Skeletal muscle tissue (tissue), 3 donors: ENCODE measurements at regions not wholly inside any gene's neighbourhood (a gene's known extent, or its start where the extent isn't known, plus 50 kb on each side); places are given as distances from the start of the nearest gene placed in this dataset.

Experiments used
- H3K27ac ChIP-seq: one replicate; pipeline ENCODE4 v1.7.0; 2013; ENCODE audit warnings: mild to moderate bottlenecking, low read depth, low read length, inconsistent platforms
- H3K27me3 ChIP-seq, 3 donors: one replicate each; pipeline ENCODE4 v1.7.0; 2013; ENCODE audit warnings: low read length in 3 of 3; ENCODE audit not compliant: control insufficient read depth in 3 of 3, insufficient read depth in 3 of 3
- H3K36me3 ChIP-seq, 3 donors: one replicate each; pipeline ENCODE4 v1.7.0; 2013; ENCODE audit warnings: low read length in 3 of 3; ENCODE audit not compliant: control insufficient read depth in 3 of 3, insufficient read depth in 3 of 3
- H3K4me1 ChIP-seq, 3 donors: one replicate each; pipeline ENCODE4 v1.7.0; 2013; ENCODE audit warnings: low read length in 3 of 3, mild to moderate bottlenecking in 3 of 3; ENCODE audit not compliant: control insufficient read depth in 3 of 3, insufficient read depth in 3 of 3
- H3K4me3 ChIP-seq, 3 donors: one replicate each; pipeline ENCODE4 v1.7.0; 2013; ENCODE audit warnings: low read length in 3 of 3
- H3K9ac ChIP-seq, 3 donors: one replicate each; pipeline ENCODE4 v1.7.0; 2013; ENCODE audit warnings: low read length in 3 of 3, mild to moderate bottlenecking in 3 of 3, moderate library complexity in 2 of 3, low read depth in 1 of 3
- H3K9me3 ChIP-seq, 3 donors: one replicate each; pipeline ENCODE4 v1.7.0; 2013; ENCODE audit warnings: low read length in 3 of 3; ENCODE audit not compliant: control insufficient read depth in 3 of 3
- donor health status: Osteomylitis.

DNA sequence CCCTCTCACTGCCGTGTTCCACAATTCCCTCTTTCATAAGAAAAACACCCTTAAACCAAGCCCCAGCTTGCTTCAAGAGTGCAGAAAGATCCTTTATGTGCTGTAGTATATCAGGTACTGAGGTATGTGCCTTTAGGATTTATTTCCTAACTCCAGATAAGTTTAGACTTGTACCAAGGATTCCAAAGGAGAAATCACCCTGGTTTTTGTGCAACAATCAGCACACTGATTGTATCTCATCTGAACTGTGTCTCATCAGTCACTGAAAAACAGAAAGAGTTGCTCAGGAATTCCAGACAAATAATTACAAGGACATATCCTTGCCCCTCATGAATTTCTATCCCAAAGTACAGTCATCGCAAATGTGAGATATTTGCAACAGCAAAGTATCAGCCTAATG lies 77.2 kb upstream of the PTPRZ1 start:
- no peaks in the 10 kb centered on the region for H3K4me1 ChIP-seq
- H3K9ac ChIP-seq: no peak overlapping the region
- no peaks in the 10 kb centered on the region for H3K27me3 ChIP-seq
- H3K9me3 ChIP-seq: no peaks in the 10 kb centered on the region
- H3K27ac ChIP-seq: no peak overlapping the region
- no peak overlapping the region for H3K4me3 ChIP-seq
- H3K36me3 ChIP-seq: no peaks in the 10 kb centered on the region

DNA sequence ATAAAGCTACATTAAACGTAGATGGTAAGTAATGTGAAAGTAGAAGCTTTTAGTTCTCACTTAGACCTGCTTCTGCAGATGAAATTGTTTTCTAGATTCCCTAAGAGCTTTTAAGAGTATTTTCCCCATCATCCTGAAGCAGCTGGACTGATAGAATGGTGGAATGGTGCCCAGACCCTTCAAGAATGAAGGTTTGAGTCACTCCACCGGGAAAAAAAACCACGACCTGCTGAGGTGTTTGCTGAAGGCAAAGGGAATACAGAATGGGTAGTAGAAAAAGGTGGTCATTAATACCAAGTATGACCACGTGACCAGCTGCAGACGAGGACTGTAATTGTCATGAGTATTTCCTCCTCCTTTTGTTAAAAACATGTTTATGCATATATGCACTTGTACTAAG lies 79.2 kb upstream of the PTPRZ1 start:
- Histone ChIP-seq H3K9ac (no peak overlapping the region), H3K9me3 (no peaks in the 10 kb centered on the region), H3K4me1 (no peaks in the 10 kb centered on the region), H3K27me3 (no peaks in the 10 kb centered on the region), H3K36me3 (no peaks in the 10 kb centered on the region), H3K27ac (no peak overlapping the region), H3K4me3 (no peak overlapping the region)

DNA sequence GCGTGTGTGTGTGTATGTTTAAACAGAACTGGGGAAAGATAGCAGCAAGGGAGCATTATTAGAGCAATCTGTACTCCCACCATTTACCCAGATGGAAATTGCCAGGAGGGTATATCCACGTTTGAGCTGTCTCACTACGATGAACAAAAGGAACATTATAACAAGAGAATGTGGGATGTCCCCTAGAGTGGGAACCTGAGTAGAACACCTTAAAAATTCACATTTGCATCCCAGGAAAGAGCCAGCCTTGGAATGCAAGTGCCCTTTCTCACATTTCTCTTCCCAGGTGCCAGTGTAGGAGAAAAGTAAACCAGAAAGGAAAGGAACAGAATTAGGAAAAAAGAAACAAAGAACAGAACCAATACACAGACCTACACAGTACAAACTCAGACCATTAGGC lies 95.3 kb upstream of the PTPRZ1 start:
- Histone ChIP-seq H3K27ac (no peak overlapping the region), H3K9me3 (no peaks in the 10 kb centered on the region), H3K27me3 (no peaks in the 10 kb centered on the region), H3K36me3 (no peaks in the 10 kb centered on the region), H3K4me3 (no peak overlapping the region), H3K9ac (no peak overlapping the region), H3K4me1 (no peaks in the 10 kb centered on the region)

DNA sequence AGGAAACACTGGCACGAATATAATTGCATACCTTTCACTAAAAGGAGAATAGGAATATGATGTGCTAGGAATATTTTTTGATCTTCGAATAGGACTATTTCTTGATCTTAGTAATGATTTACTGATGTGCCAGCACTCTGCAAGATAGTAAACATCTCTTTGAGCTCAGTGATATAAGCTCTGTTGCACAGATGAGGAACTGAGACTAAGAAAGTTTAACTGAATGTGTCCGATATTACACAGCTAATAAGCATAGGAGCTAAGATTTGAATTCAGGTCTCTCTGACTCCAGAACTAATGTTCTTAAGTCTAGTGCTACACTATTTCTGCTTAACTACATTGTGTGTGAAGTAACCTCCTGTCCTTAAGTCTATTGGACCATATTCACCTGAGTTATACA lies 98.4 kb upstream of the PTPRZ1 start:
- H3K4me1 ChIP-seq: no peaks in the 10 kb centered on the region
- H3K9me3 ChIP-seq: no peaks in the 10 kb centered on the region
- no peaks in the 10 kb centered on the region for H3K27me3 ChIP-seq
- H3K9ac ChIP-seq: no peak overlapping the region
- H3K27ac ChIP-seq: no peak overlapping the region
- no peaks in the 10 kb centered on the region for H3K36me3 ChIP-seq
- H3K4me3 ChIP-seq: no peak overlapping the region

DNA sequence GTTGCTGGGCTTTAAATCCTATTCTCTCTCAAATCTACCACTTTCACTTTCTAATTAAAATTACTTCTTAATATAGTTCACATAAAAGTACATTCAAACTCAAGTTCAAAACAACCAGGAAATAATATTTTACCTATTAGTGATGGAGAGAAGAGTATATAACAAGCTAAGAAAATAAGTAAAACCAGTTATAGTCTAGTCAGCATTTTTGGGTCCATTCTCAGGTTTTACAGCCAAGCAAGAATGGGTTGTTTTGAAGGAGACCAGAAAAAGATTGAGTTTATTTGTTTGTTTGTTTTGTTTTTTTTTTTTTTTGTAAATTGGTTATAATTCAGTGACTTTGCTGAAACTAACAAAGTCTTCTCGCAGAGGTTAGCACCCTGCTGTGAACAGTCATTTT lies 106.3 kb upstream of the PTPRZ1 start:
- H3K4me3 ChIP-seq: no peak overlapping the region
- H3K9ac ChIP-seq: no peak overlapping the region
- no peaks in the 10 kb centered on the region for H3K27me3 ChIP-seq
- no peak overlapping the region for H3K27ac ChIP-seq
- H3K9me3 ChIP-seq: no peaks in the 10 kb centered on the region
- no peaks in the 10 kb centered on the region for H3K36me3 ChIP-seq
- no peaks in the 10 kb centered on the region for H3K4me1 ChIP-seq

DNA sequence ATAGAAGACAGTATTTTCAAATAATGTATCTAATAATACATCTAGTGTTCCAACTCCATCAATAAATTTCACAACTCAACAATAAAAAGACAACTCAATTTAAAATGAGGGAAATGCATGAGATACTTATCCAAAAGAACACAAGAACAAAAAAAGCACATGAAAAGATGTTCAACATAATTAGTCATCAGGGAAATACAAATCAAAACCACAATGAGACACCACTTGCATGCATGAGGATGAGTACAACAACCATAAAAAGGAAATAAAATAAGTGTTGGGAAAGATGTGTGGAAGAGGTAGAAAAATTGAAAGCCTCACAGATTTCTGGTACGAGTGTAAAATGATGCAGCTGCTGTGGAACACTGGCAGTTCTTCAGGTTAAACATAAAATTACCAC lies 111.6 kb upstream of the PTPRZ1 start:
- Histone ChIP-seq H3K9me3 (no peaks in the 10 kb centered on the region), H3K9ac (no peak overlapping the region), H3K4me3 (no peak overlapping the region), H3K27ac (no peak overlapping the region), H3K4me1 (no peaks in the 10 kb centered on the region), H3K36me3 (no peaks in the 10 kb centered on the region), H3K27me3 (no peaks in the 10 kb centered on the region)

DNA sequence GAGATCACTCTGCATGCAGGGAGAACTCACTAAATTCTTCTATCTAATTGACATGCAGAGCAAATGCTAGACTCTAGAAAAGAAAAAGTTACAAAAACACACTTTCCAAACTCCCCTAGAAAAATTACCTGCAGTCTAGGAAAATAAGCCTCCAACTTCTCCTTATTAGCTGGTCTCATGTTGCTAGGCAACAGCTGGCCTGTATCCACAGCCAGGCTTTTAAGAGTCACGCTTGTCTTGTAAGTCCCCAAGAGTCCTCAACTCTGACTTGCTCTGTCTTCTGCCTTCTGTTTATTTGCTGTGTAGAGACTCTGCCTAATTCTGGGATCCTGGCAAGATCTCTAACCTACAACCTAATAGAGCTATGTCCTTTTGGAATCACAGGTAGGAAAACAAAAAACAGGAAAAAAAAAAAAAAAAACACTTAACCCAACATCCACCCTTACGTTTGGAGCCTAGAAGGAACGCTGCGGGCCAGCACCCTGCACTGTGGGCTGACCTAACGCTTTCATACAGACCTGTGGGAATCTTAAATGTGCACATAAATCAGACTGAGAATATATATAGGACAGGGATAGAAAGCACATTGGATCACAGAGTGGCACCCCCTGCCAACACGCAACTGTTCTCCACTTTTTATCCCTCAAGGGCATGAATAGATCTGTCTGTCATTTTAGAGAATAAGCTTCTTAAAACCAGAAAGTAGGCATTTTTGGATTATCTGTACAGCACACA lies 117.0 kb upstream of the PTPRZ1 start:
- H3K27ac ChIP-seq: no peak overlapping the region
- no peak overlapping the region for H3K4me3 ChIP-seq
- no peaks in the 10 kb centered on the region for H3K4me1 ChIP-seq
- H3K9me3 ChIP-seq: no peaks in the 10 kb centered on the region
- no peaks in the 10 kb centered on the region for H3K36me3 ChIP-seq
- H3K9ac ChIP-seq: no peak overlapping the region
- H3K27me3 ChIP-seq: no peaks in the 10 kb centered on the region

DNA sequence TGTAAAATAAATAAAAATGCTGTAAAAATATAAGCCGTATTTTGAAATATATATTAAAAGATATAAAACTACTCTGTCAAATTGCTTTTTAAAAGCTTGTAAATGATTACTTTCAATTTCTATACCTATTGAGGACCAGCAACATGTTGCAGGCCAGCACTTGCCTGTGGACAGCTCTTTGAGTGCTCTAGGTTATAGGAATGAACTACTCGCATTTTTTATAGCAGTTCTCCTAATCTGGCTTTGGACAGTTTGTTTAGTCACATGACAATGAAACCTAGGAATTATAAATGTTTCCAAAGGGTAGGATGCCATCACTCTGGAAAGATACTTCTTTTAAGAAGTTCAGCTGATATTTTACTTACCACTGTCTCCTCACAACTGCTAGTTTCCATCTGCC lies 117.7 kb upstream of the PTPRZ1 start:
- H3K27ac ChIP-seq: no peak overlapping the region
- no peaks in the 10 kb centered on the region for H3K27me3 ChIP-seq
- H3K4me3 ChIP-seq: no peak overlapping the region
- no peaks in the 10 kb centered on the region for H3K36me3 ChIP-seq
- no peaks in the 10 kb centered on the region for H3K4me1 ChIP-seq
- no peaks in the 10 kb centered on the region for H3K9me3 ChIP-seq
- no peak overlapping the region for H3K9ac ChIP-seq

DNA sequence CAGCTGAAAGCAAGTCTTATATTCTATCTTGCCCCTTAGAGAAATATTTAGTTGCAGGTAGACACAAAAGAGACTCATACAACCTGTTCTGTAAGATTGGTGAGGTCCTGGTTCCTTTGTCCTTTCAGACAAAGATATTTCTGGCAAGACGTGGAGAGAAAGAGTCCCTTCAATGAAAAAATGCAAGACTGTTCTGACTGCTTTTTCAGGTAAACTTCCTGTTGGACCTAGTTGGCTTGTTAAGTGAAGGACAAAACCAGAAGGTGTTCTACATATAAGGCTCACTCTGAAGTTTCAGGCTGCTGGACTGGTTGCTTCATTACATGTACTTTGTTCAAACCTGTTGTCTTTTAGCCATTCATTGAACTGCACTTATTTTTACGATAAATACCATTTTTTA lies 119.0 kb upstream of the PTPRZ1 start:
- H3K9me3 ChIP-seq: no peaks in the 10 kb centered on the region
- no peak overlapping the region for H3K4me3 ChIP-seq
- H3K9ac ChIP-seq: no peak overlapping the region
- H3K36me3 ChIP-seq: no peaks in the 10 kb centered on the region
- H3K27me3 ChIP-seq: no peaks in the 10 kb centered on the region
- H3K4me1 ChIP-seq: no peaks in the 10 kb centered on the region
- no peak overlapping the region for H3K27ac ChIP-seq

DNA sequence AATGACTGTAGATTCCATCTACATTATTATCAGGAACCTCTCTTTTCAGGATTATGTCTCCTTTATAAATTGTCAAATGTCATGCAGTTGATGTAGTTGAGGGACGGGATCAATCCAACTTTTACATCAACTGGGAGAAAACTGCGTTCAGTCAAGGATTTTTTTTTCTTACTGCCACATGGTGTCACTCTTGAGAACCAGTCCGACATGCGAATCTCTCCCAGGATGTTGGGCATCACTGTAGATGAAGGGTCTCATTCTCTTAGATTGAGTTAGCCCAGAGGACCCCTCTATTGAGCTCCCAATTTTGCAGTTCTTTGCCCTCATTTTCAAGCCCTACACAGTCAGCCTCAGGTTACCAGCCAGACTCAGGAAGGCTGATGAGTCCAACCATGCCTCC lies 120.3 kb upstream of the PTPRZ1 start:
- Histone ChIP-seq H3K27me3 (no peaks in the 10 kb centered on the region), H3K36me3 (no peaks in the 10 kb centered on the region), H3K4me1 (no peaks in the 10 kb centered on the region), H3K9me3 (no peaks in the 10 kb centered on the region), H3K9ac (no peak overlapping the region), H3K27ac (no peak overlapping the region), H3K4me3 (no peak overlapping the region)

DNA sequence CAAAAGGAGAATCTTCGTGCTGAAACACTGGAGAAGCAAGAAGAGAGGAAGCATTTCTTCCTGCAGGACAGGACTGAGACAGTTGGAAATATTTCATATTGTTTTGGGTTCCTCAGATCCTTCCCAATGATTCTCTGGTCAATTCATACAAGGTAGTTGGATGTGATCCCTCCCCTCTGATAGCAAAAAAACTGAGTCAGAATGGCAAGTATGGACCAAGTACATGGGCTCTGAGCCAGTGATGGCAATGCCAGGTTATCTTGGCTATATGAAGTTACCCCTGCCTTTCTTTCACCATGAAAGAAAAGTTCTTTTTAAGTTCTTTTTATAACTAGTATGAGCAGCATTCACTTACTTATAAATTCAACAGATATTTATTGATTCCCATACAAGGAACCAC lies 124.4 kb upstream of the PTPRZ1 start:
- H3K27me3 ChIP-seq: no peaks in the 10 kb centered on the region
- no peaks in the 10 kb centered on the region for H3K9me3 ChIP-seq
- no peaks in the 10 kb centered on the region for H3K36me3 ChIP-seq

More for the DNA sequence above, 124.4 kb upstream of the PTPRZ1 start:
- Histone ChIP-seq H3K4me1 (no peaks in the 10 kb centered on the region), H3K9ac (no peak overlapping the region), H3K27ac (no peak overlapping the region), H3K4me3 (no peak overlapping the region)
